Uterus (tissue), 2 donors: ENCODE measurements at regions not wholly inside any gene's neighbourhood (a gene's known extent, or its start where the extent isn't known, plus 50 kb on each side); places are given as distances from the start of the nearest gene placed in this dataset.

Source experiments
- CTCF ChIP-seq, 4 experiments: fragments of 200-600 bp in 2 of 4; fragments of 450-650 bp in 2 of 4; sonication (generic) in 2 of 4; IDR thresholded peaks; one replicate each; pipeline ENCODE4 v1.5.1; 2016 to 2019; ENCODE audit warnings: antibody characterized with exemption in 4 of 4, mild to moderate bottlenecking in 2 of 4, moderate library complexity in 1 of 4
- POLR2A ChIP-seq, 2 donors: fragments of 450-650 bp; IDR thresholded peaks; one replicate each; pipeline ENCODE4 v1.6.1; 2016; ENCODE audit warnings: antibody characterized with exemption in 2 of 2, mild to moderate bottlenecking in 1 of 2, moderate library complexity in 1 of 2

- TF ChIP-seq CTCF (IDR thresholded peaks at IDR 0.05) (no peak), POLR2A (IDR thresholded peaks at IDR 0.05) (no peak)
Measured at GRCh38 chr18:37956020-37956419, 390.4 kb upstream of the CELF4 start.
